Esophagus squamous epithelium (tissue), 5 donors: ENCODE measurements at regions not wholly inside any gene's neighbourhood (a gene's known extent, or its start where the extent isn't known, plus 50 kb on each side); places are given as distances from the start of the nearest gene placed in this dataset.

Experiments used
- DNase-seq: peaks from one replicate; lab custom pipeline; 2025; lab: John Stamatoyannopoulos, UW
- H3K27ac ChIP-seq, 4 donors: fragments of 200-600 bp; sonication (generic); one replicate each; pipeline ENCODE4 v1.5.1; 2016 to 2019; ENCODE audit warnings: mild to moderate bottlenecking in 1 of 4
- H3K27me3 ChIP-seq, 4 donors: fragments of 200-600 bp; sonication (generic); 1 replicate in 3 of 4; 2 replicates in 1 of 4; pipeline versions ENCODE4 v1.5.1 to v1.6.0; 2017 to 2021; ENCODE audit warnings: antibody characterized with exemption in 1 of 4
- H3K36me3 ChIP-seq, 3 donors: fragments of 200-600 bp; sonication (generic); one replicate each; pipeline ENCODE4 v1.5.1; 2016 to 2019
- H3K4me1 ChIP-seq, 3 donors: fragments of 200-600 bp; sonication (generic); one replicate each; pipeline ENCODE4 v1.5.1; 2017 to 2019
- H3K4me3 ChIP-seq, 4 donors: fragments of 200-600 bp; sonication (generic); 1 replicate in 3 of 4; 2 replicates in 1 of 4; pipeline ENCODE4 v1.5.1; 2016 to 2019; ENCODE audit warnings: mild to moderate bottlenecking in 2 of 4, moderate library complexity in 1 of 4
- H3K9me3 ChIP-seq, 3 donors: fragments of 200-600 bp; sonication (generic); one replicate each; pipeline ENCODE4 v1.5.1; 2016 to 2019
- POLR2A ChIP-seq, 4 donors: fragments of 450-650 bp; IDR thresholded peaks; one replicate each; pipeline ENCODE4 v1.6.1; 2017; ENCODE audit warnings: antibody characterized with exemption in 4 of 4, mild to moderate bottlenecking in 4 of 4, moderate library complexity in 3 of 4
- WGBS, 2 donors: methylation state at CpG; one replicate each; pipeline ENCODE4 v1.1.5; 2018; 5-methylcytosine and 5-hydroxymethylcytosine counted together
- intact Hi-C: fragments of 100-400 bp; cut with DNase I; formaldehyde crosslinking; loops from one replicate; pipeline ENCODE4 v1.15.0; 2022
- TF ChIP-seq, protein P1 (sequence below), 6 experiments: fragments of 450-650 bp in 4 of 6; fragments of 200-600 bp in 2 of 6; sonication (generic) in 2 of 6; IDR thresholded peaks; one replicate each; pipeline ENCODE4 v1.5.1; 2016 to 2019; ENCODE audit warnings: antibody characterized with exemption in 6 of 6, mild to moderate bottlenecking in 4 of 6, moderate library complexity in 4 of 6
- donor health status: DM: yes; HTN: yes; CAD: no.

DNA sequence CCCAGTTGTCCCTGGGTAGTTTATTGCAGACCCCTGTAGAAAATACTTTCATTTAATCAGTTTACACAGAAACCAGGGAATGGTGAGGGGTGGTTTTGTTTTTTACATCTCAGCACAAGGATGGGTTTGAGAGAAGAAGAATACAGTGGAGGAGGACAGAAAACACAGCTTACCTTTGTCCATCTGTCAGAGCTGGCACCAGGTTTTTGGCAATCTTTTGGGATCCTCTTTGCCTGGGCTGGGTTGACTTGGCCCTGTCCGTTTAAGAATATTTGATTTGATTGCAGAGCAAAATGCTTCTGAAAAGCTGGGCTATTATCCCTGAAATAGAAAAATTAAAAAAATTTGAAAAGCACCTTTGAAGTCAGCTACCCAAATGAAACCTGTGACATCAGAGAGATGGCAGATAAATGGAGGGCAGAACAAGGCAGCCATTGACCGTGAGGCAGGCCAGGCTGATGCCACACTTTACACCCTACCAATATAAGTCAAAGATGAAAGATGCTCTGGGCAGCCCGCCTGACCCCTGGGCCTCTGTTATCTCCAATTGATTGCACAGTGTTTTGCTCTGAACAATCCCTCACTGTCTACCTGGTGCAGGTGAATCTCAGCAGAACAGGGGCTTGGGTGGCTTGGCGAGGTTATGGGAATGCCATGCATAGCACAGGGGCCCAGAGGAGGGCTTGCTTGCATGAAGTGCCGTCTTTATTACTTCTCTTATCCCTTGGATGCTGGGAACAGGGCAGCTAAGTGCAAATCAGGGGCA lies 218.8 kb downstream of the LMX1A start:
- H3K9me3 ChIP-seq = no peaks in the 10 kb centered on the region
- 65 to 72% methylated on average over 4 to 5 of the region's 5 CpGs for WGBS, 2 donors
- H3K36me3 ChIP-seq = no peaks in the 10 kb centered on the region
- no peaks in the 10 kb centered on the region for H3K4me1 ChIP-seq
- no peak overlapping the region for H3K27ac ChIP-seq
- no peak for TF ChIP-seq POLR2A (IDR thresholded peaks at IDR 0.05)
- TF ChIP-seq, protein P1, sequence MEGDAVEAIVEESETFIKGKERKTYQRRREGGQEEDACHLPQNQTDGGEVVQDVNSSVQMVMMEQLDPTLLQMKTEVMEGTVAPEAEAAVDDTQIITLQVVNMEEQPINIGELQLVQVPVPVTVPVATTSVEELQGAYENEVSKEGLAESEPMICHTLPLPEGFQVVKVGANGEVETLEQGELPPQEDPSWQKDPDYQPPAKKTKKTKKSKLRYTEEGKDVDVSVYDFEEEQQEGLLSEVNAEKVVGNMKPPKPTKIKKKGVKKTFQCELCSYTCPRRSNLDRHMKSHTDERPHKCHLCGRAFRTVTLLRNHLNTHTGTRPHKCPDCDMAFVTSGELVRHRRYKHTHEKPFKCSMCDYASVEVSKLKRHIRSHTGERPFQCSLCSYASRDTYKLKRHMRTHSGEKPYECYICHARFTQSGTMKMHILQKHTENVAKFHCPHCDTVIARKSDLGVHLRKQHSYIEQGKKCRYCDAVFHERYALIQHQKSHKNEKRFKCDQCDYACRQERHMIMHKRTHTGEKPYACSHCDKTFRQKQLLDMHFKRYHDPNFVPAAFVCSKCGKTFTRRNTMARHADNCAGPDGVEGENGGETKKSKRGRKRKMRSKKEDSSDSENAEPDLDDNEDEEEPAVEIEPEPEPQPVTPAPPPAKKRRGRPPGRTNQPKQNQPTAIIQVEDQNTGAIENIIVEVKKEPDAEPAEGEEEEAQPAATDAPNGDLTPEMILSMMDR (IDR thresholded peaks at IDR 0.05) = no peak
- no peak overlapping the region for H3K4me3 ChIP-seq
- peaks cover 0 to 59% (median 0%) of the 10 kb centered on the region in 4 donors for H3K27me3 ChIP-seq
- no peak for DNase-seq
- intact Hi-C loops = no loop called here

GRCh38 chr1:165134431-165134830 lies 222.1 kb downstream of the LMX1A start:
- intact Hi-C loops = no loop called here

DNA sequence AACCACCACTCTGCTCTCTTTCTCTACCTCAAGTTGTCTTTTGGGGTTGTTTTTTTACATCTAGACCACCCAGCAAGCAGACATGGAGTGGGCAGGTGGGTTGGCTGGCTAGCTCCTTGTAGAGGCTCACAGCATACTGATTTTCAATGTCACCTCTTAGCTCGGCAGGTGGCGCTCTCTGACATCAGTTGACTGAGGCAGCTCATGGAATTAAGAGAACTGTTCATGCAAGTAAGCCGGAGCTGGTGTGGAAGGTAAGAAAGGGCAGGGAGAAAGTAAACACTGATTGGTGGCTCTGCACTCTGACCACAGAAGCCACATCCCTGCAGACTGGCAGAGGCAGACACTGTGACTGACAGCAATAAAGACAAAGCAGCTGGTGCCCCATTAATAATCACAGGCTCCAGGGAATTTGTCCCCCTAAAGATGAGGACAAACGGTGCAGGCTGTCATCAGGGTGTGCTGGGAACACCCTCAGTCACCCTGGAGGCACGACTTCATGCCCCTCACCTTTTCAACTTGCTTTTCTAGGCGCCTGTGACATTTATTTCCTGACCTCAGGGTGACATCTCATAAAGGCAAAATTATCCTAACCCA lies 226.8 kb downstream of the LMX1A start:
- H3K9me3 ChIP-seq = no peaks in the 10 kb centered on the region
- H3K4me1 ChIP-seq = no peaks in the 10 kb centered on the region
- 2 to 8% methylated on average over 6 of the region's 6 CpGs for WGBS, 2 donors
- H3K36me3 ChIP-seq = no peaks in the 10 kb centered on the region
- no peak overlapping the region for H3K27ac ChIP-seq
- H3K27me3 ChIP-seq = peaks cover 0 to 60% (median 0%) of the 10 kb centered on the region in 4 donors
- H3K4me3 ChIP-seq = no peak overlapping the region
- DNase-seq = no peak
- intact Hi-C loops = no loop called here
- no peak for TF ChIP-seq POLR2A (IDR thresholded peaks at IDR 0.05)
- TF ChIP-seq, protein P1 (IDR thresholded peaks at IDR 0.05) = peak in 5 of 6 experiments; percentile 37 to 69 (median 46)

More at GRCh38 chr1:165134431-165134830, 222.1 kb downstream of the LMX1A start:
- Histone ChIP-seq H3K36me3 (no peaks in the 10 kb centered on the region), H3K27ac (no peak overlapping the region), H3K9me3 (no peaks in the 10 kb centered on the region), H3K4me3 (no peak overlapping the region), H3K4me1 (no peaks in the 10 kb centered on the region), H3K27me3 (peaks cover 0 to 45% (median 0%) of the 10 kb centered on the region in 4 donors)
- WGBS, 2 donors = 77 to 78% methylated on average over 4 of the region's 4 CpGs
- TF ChIP-seq, protein P1 (IDR thresholded peaks at IDR 0.05) = no peak
- no peak for TF ChIP-seq POLR2A (IDR thresholded peaks at IDR 0.05)
- no peak for DNase-seq

- H3K9me3 ChIP-seq = no peaks in the 10 kb centered on the region
- peaks cover 0 to 88% (median 0%) of the 10 kb centered on the region in 4 donors for H3K27me3 ChIP-seq
- H3K4me3 ChIP-seq = no peak overlapping the region
- TF ChIP-seq, protein P1 (IDR thresholded peaks at IDR 0.05) = no peak
- no peak for TF ChIP-seq POLR2A (IDR thresholded peaks at IDR 0.05)
- no peak overlapping the region for H3K27ac ChIP-seq
- H3K4me1 ChIP-seq = no peaks in the 10 kb centered on the region
- intact Hi-C loops = no loop called here
- no peak for DNase-seq
- WGBS, 2 donors = 45 to 53% methylated on average over 4 of the region's 4 CpGs
- H3K36me3 ChIP-seq = no peaks in the 10 kb centered on the region
Observed at GRCh38 chr1:165124772-165125171, 231.7 kb downstream of the LMX1A start.

- 56 to 83% methylated on average over 3 to 4 of the region's 5 CpGs for WGBS, 2 donors
- Histone ChIP-seq H3K4me1 (peaks cover 0 to 12% (median 5%) of the 10 kb centered on the region in 3 donors), H3K9me3 (no peaks in the 10 kb centered on the region), H3K36me3 (no peaks in the 10 kb centered on the region), H3K27me3 (peaks cover 0 to 79% (median 0%) of the 10 kb centered on the region in 4 donors), H3K27ac (no peak overlapping the region), H3K4me3 (no peak overlapping the region)
- TF ChIP-seq, protein P1 (IDR thresholded peaks at IDR 0.05) = no peak
- TF ChIP-seq POLR2A (IDR thresholded peaks at IDR 0.05) = no peak
- intact Hi-C loops = no loop called here
- DNase-seq = no peak
Observed at GRCh38 chr1:165119086-165119485, 237.4 kb downstream of the LMX1A start.
